GM19240 (cell line): ENCODE measurements at regions not wholly inside any gene's neighbourhood (a gene's known extent, or its start where the extent isn't known, plus 50 kb on each side); places are given as distances from the start of the nearest gene placed in this dataset.
"Not testable (repeated sequence)": the region's sequence is repeated elsewhere in the genome, so short reads cannot be mapped to it uniquely, and the experiment has no call there.

Source experiments
- DNase-seq: peaks from one replicate; pipeline ENCODE4 v3.0.0; 2011; ENCODE audit warnings: low spot score; ENCODE audit not compliant: insufficient read length

DNA sequence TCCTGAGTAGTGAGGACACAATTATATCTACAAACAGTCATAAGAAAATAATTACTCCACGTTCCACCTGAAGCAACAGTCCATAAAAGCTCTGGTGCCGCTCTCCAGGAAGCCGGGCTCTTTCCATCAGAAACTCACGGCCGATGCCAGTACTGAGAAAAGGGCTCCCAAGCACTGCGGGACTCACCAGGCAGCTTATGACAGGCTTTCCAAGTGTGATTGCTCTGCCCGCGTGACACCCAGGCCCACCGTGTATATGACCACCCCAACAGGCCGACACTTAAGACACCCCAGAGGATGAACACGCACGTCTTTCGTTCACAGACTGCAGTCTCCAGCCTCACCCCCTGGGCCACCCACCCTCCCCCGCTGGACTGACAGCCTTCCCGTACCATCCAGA, 199.0 kb downstream of the UQCRFS1 start:
- DNase-seq: no peak

DNA sequence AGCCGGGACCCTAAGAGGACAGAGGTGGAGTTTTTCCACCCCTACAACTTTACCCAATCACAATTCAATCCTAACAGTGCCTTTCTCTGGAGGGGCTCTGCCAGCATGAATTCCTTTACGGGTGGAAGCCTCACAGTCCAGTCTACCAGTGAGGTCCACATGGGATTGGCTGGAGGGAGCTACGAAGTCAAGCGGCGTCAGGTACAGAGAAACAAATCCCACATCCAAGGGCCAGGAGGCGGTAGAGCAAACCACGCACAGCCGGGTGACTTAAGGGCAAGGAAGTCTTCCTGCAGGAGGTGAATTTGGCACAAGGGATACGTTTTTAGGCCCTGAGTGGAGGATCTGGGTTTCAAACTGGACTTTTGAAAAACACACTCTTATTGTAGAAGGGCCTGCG, 199.6 kb downstream of the UQCRFS1 start:
- DNase-seq: no peak

DNA sequence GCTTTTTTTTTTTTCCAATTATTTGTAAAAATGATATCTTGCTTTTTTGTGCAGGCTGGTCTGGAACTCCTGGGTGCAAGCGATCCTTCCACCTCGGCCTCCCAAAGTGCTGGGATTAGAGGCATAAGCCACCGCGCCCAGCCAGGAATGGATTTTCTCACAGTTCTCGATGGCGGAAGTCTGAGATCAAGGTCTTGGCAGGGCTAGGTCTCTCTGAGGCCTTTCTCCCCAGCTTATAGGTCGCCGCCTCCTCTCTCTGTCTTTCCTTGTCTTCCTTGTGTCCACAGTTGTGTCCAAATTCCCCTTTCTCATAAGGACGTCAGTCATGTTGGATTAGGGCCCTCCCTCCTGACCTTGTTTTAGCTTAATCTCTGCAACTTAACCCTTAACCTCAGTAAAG, 200.5 kb downstream of the UQCRFS1 start:
- no peak for DNase-seq

DNA sequence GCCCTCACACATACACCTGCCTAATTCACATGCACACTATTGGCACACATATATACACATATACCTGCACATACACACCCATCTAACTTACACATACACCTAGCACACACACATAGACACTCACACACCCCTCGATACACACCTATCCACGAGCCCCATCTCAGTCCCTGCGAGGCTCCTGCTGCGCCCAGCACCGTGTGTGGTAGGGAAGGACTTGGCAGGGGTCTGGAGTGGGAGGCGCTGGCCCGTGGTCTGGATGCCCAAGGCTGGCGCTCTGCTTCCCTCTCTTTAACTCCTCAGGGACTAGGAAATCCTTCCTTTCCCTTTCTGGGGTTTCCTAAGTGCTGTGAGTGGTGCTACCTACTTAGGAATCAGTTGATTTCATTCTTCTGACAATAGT, 202.7 kb downstream of the UQCRFS1 start:
- DNase-seq: no peak

DNA sequence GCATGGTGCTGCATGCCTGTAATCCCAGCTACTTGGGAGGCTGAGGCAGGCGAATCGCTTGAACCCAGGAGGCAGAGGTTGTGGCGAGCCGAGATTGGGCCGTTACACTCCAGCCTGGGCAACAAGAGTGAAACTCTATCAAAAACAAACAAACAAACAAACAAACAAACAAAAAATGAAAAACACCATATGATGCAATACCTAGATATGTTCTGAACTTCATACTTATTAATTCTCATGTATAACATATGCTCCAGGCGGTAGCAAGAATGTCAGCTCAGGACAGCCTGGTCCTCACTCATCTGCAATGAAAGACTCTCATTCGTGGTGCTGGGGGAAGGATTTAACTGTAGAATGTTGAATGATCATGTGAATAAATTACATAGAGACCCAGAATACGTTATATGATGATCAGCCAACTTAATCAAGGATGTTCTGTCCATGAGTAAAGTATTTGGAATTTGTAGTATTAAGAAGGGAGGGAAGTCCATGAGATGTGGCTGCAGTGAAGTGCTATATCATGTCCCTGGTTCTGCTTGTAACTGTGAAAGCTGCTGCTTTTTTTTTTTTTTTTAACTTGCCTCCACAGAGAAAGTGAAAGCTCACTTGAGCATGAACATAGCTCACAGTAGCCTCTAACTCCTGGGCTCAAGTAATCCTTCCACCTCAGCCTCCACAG, 206.8 kb downstream of the UQCRFS1 start:
- no peak for DNase-seq

DNA sequence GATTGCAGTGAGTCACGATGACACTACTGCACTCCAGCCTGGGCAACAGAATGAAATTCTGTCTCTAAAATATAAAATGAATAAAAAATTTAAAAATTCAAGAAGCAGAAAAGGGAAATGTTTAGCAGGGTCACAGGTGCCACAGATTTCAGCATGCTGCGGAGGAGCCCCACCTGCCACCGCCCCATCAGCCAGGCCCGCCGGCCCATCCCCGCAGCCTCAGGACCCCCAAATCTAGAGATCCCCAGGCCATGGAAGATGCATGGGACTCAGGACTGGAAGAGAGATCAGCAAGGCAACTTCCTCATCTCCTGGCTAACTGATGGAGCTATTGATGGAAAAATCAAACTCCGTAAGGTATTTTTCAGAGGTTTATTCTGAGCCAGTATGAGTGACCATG, 208.2 kb downstream of the UQCRFS1 start:
- no peak for DNase-seq

DNA sequence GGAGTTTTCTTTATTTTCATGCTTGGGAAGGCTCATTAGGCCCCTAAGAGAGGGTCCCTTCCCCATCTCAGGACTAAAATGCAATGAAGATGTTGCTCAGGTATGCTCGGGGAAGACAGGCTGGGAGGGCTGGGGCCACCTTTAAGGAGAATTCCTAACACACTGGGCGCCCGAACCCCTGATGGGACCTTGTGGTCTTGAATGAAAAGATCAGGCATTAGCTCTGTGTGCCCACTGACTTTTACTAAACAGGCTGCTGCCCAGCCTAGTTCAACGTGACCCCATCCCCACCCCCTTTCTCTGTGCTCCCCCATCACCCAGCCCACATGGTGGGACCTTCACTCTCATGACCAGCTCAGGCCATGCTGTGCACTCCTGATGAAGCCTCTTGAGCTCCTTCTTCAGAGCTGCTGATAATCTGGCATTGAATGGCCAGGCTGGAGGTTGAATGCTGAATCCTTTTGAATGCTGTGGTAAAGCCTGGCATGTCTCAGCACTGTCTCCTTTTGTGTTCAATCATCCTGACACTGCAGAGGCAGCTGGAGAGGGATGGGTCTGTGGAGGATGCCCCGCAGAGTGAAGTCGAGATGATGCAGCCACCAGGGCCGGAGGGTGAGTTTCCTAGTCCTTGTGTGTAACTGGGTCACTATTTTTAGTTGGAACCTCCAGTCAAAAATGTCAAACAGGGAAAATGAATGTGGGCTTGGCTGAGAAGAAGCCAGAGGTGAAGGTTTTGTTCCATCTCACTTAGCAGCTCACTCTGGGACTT, 209.1 kb downstream of the UQCRFS1 start:
- DNase-seq: no peak

DNA sequence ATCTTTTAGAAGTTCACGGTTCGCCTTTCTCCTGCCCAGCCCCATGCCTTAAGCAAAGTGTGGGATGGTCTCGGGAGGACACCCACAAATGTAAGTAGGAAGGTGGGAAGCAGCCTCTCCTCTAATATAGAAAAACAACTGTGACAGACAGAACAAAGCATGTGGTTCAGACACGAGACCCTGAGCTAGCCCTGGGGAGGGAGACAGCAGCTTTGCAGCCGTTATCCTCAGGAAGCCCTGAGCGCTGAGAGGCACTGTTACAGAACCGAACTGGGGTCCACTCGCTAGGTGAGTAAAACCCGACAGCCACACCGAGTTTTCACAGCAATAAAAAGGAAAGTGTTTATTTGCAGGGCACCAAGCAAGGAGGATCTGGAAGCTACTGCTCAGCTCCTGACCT, 210.6 kb downstream of the UQCRFS1 start:
- DNase-seq: no peak

DNA sequence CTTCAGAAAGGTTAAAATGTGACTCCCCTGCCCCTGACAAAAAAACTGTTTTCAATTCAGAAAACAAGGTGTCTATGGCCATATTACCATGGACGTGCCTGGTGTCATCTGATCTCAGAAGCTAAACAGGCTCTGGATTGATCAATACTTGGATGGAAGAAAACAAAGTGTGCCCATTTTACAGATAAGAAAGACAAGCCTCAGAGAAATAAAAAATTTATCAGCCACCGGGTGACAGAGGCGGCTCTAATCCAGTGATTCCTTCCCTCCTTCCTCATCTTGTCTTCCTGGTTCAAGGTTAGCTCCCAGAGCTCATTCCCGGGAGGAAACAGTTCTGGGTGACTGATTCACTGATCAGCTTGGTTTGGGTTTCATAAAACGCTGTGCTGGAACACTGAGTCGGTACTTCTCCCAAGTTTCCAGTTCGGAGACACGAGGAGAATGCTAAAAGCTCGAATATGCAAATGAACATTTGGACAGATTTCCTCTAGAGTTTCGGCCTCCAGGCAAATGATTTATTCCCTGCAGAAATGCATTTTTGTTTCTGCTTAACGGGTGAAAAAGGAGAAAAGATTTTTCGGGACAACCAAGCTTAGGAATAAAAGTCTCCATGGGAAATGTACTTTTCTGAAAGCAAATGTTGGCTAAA, 211.2 kb downstream of the UQCRFS1 start:
- DNase-seq: no peak

DNA sequence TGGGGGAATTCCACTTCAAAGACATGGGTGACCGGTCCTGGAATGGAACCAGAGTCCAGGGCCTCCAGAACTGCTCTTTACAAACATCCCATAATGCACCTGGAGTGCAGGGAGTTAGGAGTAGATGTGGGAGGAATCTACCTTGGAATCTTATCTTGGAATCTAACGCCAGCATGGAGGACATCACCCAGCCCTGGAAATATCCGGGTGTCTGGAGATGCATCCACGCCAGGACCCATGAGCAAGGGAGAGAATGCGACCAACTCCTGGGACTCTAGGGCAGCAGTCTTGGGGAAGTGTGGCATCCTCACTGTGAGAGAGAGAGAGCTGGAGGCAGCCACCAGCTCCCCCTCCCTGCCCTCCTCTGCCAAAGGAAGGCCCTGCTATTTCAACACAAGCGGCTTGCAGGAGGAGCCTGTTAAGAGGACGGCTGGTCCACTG, 211.8 kb downstream of the UQCRFS1 start:
- no peak for DNase-seq

DNA sequence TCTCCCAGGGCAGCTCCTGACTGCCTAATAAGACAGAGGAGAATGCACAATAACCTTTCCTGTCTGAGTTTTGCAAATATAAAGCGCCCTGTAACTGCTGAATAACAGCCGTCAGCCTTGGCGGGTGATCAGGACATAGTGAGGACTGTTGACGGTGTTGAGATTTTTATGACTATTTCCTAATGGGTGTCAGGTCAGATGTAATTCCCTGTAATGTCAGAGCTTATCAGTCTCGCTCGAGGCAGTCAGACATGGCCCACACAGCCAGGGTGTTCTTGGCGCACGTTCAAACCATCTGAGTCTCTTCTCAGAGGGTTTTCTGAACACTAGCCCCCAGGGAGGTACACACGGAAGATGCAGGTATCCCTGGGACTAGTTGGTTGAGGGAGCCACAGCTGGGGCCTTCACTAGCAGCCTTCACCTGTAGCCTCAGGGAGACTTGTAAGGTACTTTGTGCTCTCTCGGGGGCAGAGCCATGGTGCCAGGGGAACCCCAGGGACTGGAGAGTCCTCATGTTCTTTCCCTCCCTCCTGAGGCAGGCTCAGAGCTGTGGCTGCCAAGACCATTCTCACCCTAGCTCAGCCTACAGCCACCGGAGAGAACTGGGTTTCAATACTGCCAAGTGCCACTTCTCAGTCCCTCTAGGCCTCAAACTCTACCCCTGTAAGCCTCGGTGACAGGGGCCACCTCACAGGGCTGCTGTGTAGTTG, 213.1 kb downstream of the UQCRFS1 start:
- no peak for DNase-seq

DNA sequence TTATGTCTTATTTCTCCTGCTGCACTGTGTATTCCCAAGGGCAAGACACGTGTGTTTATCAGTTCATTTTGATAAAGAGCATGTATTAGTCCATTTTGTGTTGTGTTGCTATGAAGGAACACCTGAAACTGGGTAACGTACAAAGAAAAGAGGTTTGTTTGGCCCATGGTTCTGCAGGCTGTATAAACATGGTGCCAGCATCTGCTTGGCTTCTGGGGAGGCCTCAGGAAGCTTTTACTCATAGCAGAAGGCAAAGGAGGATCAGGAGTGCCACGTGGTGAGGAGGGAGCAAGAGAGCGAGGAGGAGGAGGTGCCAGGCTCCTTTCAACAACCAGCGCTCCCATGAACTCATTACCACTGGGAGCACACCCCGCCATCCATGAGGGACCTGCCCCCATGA, 214.0 kb downstream of the UQCRFS1 start:
- no peak for DNase-seq

DNA sequence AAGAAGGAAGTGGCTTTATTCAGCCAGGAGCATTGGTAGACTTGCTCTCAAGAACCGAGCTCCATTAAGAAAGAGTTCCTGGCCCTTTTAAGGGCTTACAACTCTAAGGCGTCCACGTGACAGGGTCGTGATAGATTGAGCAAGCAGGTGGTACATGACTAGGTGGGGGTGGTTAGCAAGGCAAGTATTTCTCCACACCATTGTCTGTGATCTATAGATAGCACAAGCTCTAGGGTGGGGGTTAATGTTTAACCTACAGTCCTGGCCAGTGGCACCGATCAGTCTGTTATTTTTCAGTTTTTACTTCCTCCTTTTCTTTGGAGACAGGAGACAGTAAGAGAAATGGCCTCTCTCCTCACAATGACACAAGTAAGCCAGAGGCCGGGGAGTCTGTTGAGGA, 215.1 kb downstream of the UQCRFS1 start:
- DNase-seq: not testable (repeated sequence)

DNA sequence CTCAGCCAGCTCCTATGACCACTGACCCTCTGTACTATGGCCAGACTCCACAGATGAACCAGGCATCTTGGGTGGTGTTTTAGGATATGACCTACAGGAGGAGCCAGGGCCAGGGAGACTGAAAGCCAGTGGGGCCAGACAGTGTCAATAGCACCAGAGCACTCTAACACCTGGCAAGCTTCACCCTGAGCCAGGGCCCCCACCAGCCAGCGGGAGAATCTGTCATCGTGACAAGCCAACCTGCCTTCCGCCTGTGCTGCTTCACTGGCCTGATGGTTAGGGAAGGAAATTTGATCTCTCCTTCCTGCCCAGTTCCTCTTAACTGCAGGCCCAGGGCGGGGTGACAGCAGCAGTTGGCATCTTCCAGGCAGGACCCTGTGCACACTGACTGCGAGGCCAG, 222.4 kb downstream of the UQCRFS1 start:
- no peak for DNase-seq

DNA sequence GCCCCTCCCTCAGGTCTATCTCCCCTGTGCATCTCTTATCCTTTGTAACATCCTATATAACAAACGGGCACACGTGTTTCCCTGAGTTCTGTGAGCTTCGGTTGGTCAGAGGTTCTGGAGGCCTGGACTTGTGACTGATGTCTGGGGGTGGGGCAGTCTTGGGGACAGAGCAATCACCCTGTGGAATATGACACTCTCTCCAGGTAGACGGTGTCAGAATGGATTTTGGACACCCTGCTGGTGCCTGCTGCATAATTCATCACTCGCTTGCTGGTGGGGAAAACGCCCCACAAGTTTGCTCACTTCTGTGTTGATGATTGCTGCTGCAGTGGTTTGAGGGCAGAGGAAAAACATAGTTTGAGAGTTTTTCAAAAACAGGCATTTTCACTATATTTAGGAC, 223.2 kb downstream of the UQCRFS1 start:
- no peak for DNase-seq

DNA sequence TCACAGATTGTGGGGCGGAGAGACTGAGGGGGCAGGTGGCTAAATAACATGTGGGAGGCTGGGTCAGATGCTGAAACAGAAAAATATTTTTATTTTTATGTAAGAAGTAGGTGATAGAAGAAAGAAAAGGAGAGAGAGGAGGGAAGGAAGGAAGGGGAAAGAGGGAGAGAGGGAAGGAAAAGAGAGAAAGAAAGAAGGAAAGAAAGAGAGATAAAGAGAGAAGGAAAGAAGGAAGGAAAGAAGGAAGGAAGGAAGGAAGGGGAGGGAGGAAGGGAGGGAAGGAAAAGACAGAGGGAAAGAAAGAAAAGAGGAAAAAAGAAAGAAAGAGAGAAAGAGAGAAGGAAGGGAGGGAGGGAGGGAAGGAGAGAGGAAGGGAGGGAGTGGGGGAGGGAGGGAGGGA, 224.9 kb downstream of the UQCRFS1 start:
- DNase-seq: no peak

DNA sequence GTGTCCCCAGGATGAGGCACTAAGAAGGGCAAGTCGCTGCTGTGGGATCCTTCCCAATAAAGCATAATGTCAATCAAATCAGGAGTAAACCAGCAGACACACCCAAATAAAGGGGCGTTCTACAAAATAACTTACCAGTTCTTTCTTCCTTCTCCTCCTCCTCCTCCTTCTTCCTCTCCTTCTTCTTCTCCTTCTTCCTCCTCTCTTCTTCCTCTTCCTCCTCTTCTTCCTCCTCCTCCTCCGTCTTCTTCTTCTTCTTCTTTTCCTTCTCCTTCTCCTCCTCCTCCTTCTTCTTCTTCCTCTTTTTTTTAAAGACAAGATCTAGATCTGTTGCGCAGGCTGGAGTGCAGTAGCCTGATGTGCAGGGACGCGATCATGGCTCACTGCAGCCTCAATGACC, 225.8 kb downstream of the UQCRFS1 start:
- DNase-seq: no peak

DNA sequence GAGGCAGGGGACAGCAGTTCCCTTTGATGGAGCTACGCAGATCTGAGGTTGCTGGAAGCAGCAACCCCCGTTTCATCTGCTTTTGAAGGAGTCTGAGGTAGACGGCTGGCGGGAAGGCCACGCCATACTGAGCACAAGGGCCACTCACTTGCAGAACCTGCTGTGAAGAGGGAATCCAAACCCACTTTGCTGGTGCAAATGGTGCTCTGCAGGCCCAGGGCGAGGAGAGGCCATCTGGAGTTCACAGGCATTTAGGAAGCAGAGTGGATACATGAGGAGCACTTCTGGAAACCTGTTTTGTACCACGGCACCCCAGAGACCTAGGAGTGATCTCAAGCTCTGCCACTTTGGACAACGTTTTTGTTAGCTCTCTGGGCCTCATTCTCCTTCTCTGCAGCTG, 227.8 kb downstream of the UQCRFS1 start:
- no peak for DNase-seq

DNA sequence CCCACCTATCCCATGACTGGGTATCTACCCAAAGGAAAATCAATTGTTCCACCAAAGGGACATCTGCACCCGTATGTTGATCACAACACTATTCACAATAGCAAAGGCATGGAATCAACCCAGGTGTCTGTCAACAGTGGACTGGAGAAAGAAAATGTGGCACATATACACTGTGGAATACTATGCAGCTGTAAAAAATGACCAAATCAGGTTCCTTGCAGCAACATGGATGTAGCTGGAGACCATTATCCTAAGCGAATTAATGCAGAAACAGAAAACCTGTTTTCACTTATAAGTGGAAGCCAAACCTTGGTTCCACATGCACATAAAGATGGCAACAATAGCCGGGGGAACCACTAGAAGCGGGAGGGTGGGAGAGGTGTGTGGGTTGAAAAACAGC, 228.6 kb downstream of the UQCRFS1 start:
- DNase-seq: no peak

DNA sequence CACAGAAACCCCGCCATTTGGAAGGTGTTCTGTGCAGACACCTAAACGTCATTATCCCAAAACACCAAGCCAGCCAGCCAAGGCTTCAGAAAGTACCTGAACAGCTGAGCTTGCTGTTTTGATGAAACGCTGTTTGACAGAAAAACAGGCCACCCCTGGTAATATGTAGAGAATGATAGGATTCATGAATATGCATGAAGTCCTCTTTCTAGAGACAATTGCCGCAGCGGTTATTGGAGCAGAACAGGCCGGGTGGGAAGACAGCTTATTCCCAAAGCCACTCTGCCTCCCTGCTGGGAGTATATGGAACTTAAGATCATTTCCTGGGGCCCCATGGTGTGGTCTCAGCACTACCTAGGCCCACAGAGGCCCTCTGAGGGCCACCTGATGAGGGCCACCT, 229.5 kb downstream of the UQCRFS1 start:
- DNase-seq: no peak

DNA sequence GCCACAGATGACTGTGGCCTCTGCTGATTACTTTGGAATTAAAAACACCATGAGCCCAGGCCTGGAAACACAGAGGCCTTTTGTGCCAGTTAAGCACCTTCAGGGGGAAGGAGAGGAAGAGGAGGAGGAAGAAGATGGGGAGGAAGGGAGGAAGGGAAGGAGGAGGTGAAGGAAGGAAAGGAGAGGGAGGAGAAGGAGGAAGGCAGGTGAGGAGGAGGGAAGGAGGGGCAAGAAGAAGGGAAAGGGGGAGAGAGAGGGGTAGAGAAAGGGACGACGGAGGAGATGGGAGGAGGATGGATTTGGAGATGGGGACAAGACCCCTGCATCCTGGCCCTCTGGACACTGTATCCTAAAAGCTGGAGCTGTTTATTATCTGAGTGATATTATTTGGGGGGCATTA, 231.0 kb downstream of the UQCRFS1 start:
- DNase-seq: no peak

DNA sequence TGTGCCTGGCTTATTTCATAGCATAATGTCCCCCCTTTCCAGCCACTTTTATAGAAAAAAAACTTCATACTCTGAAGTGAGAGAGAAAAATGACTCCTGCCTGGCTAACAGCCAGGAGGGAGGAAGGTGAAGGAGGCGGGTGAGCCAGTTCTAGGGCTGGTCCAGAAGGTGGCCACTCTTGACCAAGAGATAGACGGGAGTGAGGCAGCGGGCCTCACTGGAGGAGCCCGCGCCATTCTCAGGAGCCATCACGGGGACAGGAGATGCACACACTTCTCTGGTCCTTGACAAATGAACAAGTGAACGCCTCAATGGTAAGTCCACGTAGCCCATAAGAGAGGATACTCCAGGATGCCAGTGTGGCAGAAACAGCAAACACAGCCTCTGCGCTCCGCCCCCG, 231.4 kb downstream of the UQCRFS1 start:
- no peak for DNase-seq
